H1 (cell line): ENCODE measurements at regions not wholly inside any gene's neighbourhood (a gene's known extent, or its start where the extent isn't known, plus 50 kb on each side); places are given as distances from the start of the nearest gene placed in this dataset.

Source experiments
- RAD21 ChIP-seq, 2 experiments: IDR thresholded peaks in 1 of 2; conservative IDR thresholded peaks in 1 of 2; 2 replicates each; pipeline ENCODE4 v1.6.1; 2011; ENCODE audit warnings: low read depth in 2 of 2, low read length in 2 of 2, improper control_type of control experiment in 1 of 2, inconsistent platforms in 1 of 2, mild to moderate bottlenecking in 1 of 2, moderate library complexity in 1 of 2
- RXRA ChIP-seq: IDR thresholded peaks from 2 replicates; pipeline ENCODE4 v1.6.1; 2011; ENCODE audit warnings: low read depth, mild to moderate bottlenecking, low read length, moderate library complexity; ENCODE audit not compliant: insufficient read depth
- USF2 ChIP-seq: IDR thresholded peaks from 2 replicates; pipeline ENCODE4 v1.6.1; 2011; ENCODE audit warnings: low read length, improper control_type of control experiment

- TF ChIP-seq USF2 = no peak
- no peak for TF ChIP-seq RXRA
- no peak for TF ChIP-seq RAD21 (IDR thresholded peaks at IDR 0.05 in 1 of 2, conservative IDR thresholded peaks at IDR 0.05 in 1 of 2; ENCODE audit: low read depth in 2 of 2, low read length in 2 of 2)
Observed at GRCh38 chr10:117441361-117441760, 66.1 kb upstream of the PDZD8 start (continued).
